Stimulated activated CD8-positive, alpha-beta memory T cell treated with anti-CD3 and anti-CD28 coated beads, Interleukin-2, amount 100 ng/mL, for 48 hours (primary cell): ENCODE measurements at regions not wholly inside any gene's neighbourhood (a gene's known extent, or its start where the extent isn't known, plus 50 kb on each side); places are given as distances from the start of the nearest gene placed in this dataset.
"Not testable (repeated sequence)": the region's sequence is repeated elsewhere in the genome, so short reads cannot be mapped to it uniquely, and the experiment has no call there.

Experiments
- DNase-seq, 2 donors: peaks; one replicate each; pipeline ENCODE4 v3.0.0-alpha.2; 2020; ENCODE audit warnings: low read depth in 2 of 2

DNA sequence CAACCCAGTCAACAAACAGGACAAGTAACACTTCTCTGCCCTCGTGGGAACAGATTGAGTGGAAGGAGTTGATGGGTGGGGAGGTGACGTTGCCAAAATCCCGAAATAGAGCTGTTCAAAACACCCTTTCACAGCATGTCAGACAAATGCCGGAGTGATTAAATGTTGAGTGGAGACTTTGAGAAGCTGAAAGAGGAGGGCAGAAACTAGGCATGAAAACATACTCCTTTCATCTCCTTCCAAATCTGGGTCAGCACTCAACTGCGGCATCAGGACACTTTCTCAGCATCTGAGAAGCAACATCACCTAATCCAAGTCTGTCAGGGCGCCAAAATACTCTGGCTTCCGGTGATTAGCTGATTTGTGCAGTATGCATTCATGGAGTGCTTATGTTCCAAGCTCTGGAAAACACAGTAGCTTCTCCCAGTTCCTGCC is 51.5 kb upstream of the MRI1 start:
- no peak for DNase-seq

DNA sequence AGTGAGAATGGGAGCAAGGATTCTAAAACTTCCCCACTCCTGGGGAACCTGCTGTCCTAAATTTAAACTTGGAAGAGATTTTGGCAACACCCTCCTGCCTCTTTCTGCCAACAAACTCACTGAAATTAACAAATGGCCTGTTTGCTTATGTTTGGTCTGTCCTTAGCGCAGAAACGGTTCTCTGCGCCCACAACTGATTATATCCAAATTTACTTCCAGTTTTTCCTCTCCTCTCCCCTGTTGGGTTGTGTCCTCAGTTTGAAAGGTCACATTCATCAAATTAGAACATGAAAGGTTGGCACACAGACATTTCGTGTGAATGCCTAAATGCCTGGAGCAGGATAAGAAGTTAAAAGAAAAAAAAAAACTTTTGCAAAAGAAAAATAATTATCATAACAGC is 56.4 kb upstream of the MRI1 start:
- no peak for DNase-seq

DNA sequence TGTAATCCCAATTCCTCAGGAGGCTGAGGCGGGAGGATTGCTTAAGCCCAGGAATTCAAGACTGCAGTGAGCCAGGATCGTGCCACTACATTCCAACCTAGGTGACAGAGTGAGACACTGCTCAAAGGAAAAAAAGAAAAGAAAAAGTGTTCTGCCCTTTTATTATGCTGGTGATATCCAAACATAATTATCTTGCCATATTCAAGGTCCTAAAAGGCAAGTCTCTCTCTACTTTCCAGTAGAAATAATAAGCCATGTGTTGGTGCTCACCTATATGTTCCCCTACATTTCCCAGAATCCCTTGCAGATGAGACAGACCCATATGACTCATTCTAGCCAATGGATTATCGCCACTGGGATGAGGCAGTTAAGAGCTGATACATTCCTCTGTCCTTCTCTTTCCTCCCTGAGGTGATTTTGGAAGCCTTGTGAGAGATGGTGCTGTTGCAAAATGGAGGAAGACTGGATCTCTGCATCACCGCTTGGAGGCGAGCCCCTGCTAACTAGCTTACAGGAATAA is 58.3 kb upstream of the MRI1 start:
- no peak for DNase-seq

DNA sequence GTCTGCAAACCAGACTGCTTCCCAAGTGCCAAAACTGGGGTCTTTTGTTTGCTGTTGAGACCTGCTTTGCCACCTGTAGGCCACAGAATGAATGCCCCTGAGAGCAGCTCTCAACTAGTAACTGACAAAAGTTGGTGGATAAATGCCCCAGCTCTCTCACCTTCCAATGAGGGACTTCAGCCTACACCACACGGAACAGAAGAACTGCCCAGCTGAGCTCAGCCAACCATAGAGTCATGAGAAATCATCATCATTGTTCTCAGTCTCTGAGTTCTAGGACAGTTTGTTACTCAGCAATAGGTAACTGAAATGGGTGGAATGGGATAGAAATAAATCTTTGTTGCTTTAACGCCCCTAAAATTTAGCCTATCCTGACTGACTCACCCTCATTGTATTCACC is 59.1 kb upstream of the MRI1 start:
- DNase-seq = no peak

DNA sequence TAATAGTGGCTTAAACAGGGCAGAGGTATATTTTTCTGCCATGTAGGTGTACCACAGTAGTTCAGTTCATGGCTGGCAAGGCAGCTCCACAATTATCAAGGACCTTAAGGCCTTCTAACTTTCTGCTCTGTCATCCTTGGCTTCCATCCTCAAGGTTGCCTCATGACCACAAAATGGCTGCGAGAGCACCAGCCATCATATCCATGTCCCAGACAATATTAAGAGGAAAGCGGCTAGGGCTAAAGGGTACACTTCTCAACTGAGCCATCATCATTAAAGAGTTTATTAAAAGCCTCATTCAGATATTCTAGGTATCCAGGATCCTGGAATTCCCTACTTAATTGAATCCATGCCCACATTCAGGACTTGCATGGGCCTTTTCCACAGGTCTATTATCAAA is 62.7 kb upstream of the MRI1 start:
- no peak for DNase-seq

DNA sequence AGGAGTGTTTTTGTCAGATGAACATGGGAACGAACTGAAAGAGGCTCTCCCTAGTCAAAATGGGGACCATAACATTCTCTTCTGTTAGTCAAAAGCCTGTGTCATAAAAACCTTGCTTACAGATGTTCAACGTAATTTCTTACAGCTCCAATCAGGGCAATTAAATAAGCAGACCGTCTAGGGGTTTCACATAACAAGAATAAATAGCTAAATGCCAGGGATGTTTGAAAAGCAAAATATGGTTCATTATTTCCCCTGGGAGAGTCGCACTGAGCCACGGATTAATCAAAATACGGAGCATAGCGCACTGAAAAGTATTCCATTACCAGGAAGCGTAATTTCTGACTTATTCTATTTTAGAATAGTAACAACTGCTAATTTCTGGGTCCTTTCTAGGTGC is 63.7 kb upstream of the MRI1 start:
- no peak for DNase-seq

DNA sequence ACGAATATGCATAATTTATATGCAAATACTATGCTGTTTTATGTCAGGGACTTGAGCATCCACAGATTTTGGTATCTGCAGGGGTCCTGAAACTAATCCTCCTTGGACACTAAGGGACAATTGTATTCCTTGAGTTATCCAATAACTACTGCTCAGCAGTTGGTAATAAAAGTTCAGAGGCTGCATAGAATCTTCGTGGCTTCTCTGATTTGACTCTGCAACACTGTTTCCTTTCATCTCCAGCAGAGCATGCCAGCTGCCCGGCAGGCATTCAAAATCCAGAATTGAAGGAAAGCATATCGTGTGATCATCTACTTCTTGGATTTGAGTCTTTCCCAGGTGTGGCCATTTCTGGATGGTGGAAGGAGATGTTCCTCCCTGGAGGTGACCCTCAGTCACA is 64.5 kb upstream of the MRI1 start:
- no peak for DNase-seq

DNA sequence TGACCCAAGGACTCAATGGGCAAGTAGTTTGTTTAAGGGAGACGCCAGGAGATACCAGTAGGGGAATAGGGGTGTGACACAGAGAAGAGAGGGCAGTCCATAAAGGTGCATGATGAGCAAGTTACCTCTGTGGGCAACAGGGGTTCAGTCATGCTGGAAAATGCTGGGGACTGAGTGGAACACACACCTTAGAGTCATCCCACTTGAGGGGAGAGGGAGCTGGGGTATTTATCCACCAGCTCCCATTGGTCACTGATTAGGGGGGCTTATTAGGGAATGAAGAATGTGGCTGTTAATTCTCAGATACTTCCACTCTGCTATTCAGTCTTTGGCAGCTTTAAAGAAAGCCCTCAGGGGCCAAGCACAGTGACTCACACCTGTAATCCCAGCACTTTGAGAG is 67.5 kb upstream of the MRI1 start:
- no peak for DNase-seq

DNA sequence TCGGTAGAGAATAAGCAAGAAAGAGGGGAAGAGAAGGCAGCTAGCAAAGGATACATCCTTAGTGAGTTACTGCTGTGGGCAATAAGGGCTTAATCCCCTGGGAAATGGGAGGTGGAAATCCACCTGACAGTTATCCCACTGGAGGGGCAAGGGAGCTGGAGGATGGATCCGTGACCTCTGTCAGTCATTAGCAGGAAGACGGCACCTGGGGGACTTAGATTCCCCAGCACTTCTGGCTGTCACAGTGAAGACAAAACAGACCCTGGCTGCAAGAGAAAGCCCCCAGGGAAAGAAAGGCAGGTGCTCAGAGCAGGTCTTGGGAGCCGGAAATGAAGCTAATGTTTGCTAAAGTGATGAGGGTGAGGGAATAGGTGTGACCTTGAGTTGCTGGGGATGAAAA is 70.4 kb upstream of the MRI1 start:
- no peak for DNase-seq

DNA sequence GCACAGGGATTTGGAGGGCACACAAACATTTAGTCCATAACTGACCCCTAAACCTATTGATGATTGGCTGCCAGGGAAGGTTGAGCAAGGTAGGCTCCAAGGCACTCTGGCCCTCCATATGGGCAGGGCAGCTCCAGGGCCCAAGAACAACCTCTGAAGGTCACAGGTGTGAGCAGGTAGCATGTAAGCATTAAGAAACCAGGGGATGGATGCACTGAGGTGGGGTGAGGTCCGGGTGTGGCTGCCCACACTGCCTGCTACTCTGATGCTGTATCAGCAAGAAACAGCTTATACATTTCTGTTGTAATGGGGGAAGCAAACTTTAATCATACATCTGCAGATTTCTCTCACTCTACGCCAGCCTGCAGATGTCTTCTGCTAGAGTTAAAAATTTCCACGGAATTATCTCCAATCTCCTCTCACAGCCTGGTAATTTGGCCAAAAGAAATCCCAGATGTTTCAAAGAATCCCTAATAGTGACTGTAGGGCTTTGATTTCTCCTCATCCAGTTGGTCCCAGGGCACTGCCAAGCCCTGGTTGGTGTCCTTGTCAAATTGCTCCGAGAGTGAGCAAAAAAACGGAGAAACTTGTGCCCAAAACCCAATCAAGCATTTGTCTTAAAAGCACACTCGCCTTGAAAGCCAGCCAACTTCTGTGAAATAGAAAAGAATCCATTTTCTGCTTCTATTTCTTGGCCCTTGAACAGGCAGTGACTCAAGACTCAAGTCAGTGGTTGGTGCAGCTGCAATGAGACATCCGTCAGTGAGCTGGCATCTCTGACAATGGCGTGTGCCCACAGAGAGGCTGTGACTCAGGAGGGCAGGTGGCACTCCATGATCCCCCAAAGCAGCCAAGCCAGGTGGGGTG is 72.5 kb upstream of the MRI1 start:
- DNase-seq = no peak

DNA sequence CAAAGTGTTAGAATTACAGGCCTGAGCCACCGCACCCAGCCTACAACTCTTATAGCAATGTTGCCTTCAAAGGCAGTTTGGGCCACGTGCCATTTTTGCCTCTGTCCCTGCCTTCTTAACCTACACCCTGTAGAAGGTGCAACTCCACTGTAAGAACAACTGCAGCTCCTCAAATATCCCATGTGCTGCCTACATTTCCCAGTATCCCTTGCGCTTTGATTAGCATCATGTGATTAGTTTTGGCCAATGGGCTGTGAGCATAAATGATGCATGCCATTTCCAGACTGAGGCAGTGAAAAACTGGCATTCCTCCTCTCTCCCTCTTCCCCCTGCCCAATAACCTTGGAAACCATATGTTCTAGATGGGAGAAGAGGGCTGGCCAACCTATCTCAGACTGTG is 75.2 kb upstream of the MRI1 start:
- no peak for DNase-seq

DNA sequence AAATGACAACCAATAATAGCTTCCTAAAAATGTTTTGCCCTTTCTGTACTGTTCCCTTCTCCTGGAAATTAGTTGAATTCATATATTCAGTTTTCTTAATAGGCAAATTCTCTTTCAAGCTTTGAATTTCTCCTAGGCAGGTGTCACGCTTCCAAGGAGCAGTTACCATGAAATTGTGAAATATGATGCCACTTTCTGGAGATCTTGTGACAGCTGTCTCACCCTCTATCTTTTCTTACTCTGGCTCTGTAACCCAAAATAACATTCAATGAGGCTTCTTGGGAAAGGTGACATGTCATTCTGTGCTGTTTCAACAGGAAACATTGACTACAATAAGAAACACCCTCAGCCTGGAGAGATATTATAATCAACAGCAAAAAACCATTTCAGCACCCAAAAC is 80.3 kb upstream of the MRI1 start:
- DNase-seq = no peak

DNA sequence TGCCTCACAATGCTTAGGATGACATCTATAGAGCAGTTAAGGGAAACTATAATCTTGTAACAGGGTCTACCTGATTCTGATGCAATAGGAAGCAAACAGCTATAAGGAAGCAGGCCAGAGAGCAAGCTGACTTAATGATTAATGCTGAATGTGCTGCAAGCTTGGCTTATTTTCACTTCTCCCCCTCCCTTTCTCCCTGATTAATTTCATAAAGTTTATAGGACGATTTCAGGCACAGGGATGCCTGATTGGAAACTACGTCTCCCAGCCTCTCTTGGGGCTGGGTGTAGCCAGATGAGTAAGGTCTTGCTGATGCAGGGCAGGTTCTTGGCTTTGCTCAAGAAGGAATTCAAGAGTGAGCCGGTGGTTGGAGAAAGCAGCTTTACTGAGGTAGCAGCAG is 82.8 kb upstream of the MRI1 start:
- no peak for DNase-seq

DNA sequence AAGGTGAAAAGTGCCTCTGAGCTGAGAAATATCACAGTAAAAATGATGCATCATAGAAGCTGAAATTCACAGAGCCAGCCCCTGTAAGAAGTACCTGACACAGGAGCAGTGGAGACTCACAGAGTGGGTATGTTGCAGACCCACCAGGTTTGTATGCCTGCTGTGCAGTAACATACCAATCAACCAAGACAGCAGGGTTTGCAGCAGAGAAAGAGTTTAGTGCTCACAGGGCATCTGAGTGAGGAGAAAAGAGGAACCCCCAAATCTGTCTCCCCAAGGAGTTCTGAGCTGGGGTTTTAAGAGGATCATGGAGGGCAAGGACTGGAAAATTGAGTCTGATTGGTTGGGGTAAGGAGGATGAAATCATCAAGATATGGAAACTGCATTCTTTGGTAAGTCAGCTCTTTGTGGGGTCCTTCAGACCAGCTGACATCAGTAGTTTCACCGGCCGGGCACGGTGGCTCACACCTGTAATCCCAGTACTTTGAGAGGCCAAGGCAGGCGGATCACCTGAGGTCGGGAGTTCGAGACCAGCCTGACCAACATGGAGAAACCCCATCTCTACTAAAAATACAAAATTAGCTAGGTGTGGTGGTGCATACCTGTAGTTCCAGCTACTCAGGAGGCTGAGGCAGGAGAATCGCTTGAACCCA is 83.5 kb upstream of the MRI1 start:
- DNase-seq = not testable (repeated sequence)

DNA sequence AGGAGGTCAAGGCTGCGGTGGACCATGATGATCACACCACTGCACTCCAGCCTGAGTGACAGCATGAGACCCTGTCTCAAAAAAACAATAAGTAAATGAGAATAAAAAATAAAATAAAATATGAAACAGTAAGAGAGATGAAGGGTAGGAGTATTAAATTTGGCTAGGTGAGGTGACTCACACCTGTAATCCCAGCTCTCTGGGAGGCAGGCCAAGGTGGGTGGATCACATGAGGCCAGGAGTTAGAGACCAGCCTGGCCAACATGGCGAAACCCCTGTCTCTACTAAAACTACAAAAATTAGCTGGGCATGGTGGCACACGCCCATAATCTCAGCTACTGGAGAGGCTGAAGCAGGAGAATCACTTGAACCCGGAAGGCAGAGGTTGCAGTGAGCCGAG is 87.4 kb upstream of the MRI1 start:
- DNase-seq = not testable (repeated sequence)

DNA sequence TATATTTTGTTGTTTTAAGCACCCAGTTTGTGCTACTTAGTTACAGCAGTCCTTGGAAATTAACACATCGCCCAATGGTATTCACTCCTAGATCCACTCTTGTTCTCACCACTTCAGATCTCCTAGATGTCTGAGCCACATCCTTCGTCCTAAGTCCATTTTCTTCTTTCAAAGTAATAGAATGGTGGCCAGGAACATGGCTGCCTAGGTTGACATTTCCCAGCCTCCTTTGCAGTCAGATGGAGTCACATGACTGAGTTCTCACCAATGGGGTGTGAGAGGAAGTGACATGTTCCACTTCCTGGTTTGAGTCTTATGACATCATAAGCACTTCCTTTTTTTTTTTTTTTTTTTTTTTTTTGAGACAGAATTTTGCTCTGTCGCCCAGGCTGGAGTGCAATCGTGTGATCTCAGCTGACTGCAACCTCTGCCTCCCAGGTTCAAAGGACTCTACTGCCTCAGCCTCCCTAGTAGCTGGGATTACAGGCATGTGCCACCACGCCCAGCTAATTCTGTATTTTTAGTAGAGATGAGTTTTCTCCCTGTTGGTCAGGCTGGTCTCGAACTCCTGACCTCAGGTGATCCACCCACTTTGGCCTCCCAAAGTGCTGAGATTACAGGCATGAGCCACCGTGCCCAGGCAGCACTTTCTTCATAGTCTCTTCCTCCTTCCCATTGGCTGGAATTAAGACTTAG is 91.7 kb upstream of the MRI1 start:
- not testable (repeated sequence) for DNase-seq

DNA sequence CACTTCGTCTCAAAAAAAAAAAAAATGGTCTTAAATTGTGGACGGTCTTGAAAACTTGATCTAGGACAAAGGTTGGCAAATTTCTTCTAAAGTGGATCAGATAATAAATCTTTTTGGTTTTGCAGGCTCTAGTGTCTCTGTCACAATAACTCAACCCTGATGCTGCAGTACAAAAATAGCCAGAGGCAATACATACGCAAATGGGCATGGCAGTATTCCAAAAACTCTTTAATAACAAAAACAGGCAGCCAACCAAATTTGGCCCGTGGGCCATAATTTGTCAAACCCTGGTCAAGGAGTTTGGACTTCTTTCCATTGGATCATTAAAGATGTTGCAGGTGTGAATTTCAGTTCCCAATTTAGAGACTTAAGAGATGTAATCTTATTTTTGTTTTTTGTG is 93.5 kb upstream of the MRI1 start:
- no peak for DNase-seq

DNA sequence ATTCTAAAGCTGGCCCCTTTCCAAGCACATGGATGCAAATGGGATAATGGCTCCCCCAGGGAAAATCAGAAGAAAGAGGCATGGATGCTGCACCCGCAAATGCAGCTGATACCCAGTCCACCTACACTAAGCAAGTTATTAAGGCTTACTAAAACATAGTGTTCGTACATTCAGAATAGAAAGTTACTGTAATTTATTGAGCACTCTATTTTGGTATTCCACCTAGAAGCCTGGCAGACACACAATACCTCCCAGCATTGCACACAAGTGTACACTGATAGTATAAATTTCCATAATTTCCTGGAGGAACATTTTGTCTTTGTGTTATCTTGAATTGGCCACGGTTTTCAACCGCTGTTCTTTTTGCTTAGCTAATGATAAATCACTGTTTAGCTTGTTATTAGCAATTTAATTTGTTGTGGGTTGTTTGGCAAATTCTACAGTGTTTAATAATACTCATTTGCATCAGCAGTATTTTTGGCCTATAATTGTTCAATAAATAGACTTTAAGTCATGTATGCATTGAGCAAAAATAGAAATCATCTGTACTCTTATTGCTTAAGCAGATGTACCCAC is 94.5 kb upstream of the MRI1 start:
- DNase-seq = no peak

DNA sequence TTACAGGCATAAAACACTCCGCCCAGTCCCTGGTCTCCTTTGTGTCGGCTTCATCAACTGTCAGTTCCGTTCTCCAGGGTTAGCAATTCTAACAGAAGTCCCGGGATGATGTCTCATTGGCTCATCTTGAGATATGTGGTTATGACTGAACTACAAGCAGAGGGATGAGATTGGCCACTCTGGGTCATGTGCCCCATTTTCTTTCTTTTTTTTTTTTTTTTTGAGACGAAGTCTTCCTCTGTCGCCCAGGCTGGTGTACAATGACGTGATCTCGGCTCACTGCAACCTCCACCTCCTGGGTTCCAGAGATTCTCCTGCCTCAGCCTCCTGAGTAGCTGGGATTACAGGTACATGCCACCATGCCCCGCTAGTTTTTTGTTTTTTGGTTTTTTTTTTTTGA is 95.4 kb upstream of the MRI1 start:
- no peak for DNase-seq

DNA sequence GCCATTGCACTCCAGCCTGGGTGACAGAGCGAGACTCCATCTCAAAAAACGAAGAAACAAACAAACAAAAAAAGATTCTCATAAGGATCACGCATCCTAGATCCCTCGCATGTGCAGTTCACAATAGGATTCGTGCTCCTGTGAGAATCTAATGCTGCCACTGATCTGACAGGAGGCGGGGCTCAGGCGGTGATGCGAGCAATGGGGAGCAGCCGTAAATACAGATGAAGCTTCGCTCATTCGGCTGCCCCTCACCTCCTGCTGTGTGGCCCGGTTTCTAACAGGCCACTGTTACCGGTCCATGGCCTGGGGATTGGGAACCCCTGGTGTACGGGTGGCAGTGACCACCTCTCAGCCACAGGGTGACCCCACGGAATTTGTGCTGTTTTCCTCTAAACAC is 98.2 kb upstream of the MRI1 start:
- DNase-seq = no peak

DNA sequence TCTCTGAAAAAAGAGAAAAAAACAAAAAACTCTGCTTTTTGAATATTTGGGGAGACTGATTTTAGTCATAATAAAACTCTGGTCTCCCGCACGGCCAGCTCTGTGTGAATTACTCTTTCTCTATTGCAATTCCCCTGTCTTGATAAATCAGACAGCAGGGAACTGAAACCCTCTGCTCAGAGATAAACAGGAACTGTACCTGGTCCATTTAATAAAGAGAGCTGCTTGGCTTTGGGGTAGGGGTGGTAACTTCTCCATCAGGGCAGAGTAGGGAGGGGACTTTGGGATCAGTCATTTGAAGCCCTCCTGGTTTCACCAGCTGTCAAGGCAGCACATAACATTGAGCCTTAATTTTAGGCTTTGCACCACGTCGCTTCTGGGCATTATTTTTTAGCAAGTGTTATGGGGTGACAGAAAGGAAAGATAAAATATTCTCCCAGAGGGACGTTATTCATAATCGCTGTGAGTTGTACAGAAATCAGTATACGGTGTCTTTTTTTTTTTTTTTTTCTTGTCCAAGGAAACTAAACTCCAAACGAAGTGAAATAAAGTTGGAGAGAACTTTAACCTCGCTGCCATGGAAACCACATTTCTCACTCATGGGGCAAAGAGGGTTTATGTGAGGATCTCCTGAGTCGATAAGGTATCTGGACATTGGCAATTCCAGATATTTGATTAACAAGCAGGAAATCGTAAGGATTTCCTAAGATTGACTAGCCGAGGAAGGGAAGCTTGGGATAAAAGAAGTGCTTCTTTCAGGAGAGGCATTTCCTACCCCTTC is 99.0 kb upstream of the MRI1 start:
- DNase-seq = no peak
